Keratinocyte (primary cell): ENCODE measurements at regions not wholly inside any gene's neighbourhood (a gene's known extent, or its start where the extent isn't known, plus 50 kb on each side); places are given as distances from the start of the nearest gene placed in this dataset.

ENCODE experiments used
- DNase-seq: peaks from one replicate; pipeline ENCODE4 v3.0.0-alpha.2; 2011; ENCODE audit warnings: low read depth, missing footprints, low spot score
- FAIRE-seq: peaks from 2 replicates; lab custom pipeline; 2011; peaks lifted over from hg19 to GRCh38; lab: Jason Lieb, UNC
- H2AFZ ChIP-seq: 2 replicates; pipeline ENCODE4 v1.6.0; 2012; ENCODE audit warnings: low read length, control low read depth, inconsistent platforms; ENCODE audit not compliant: control insufficient read depth
- H3K27ac ChIP-seq: 2 replicates; pipeline ENCODE4 v1.5.1; 2011; ENCODE audit warnings: low read length; ENCODE audit not compliant: control insufficient read depth, insufficient read depth
- H3K27me3 ChIP-seq: 3 replicates; pipeline ENCODE4 v1.6.0; 2011; ENCODE audit warnings: low read length; ENCODE audit not compliant: control insufficient read depth, insufficient read depth; ENCODE audit errors: extremely low read depth
- H3K36me3 ChIP-seq, 2 experiments: 2 replicates in 1 of 2; 3 replicates in 1 of 2; pipeline ENCODE4 v1.5.1; 2011; ENCODE audit warnings: low read length in 2 of 2, mild to moderate bottlenecking in 1 of 2; ENCODE audit not compliant: control insufficient read depth in 2 of 2, insufficient read depth in 2 of 2; ENCODE audit errors: extremely low read depth in 1 of 2
- H3K4me1 ChIP-seq: 3 replicates; pipeline ENCODE4 v1.5.1; 2011; ENCODE audit warnings: low read length; ENCODE audit not compliant: control insufficient read depth, insufficient read depth; ENCODE audit errors: extremely low read depth
- H3K4me2 ChIP-seq: 3 replicates; pipeline ENCODE4 v1.6.0; 2011; ENCODE audit warnings: low read depth, low read length; ENCODE audit not compliant: control insufficient read depth, insufficient read depth; ENCODE audit errors: extremely low read depth
- H3K4me3 ChIP-seq, 3 experiments: fragments of 200-600 bp in 1 of 3; sonication (generic) in 1 of 3; 2 replicates in 2 of 3; 3 replicates in 1 of 3; pipeline ENCODE4 v1.5.1; 2011 to 2016; ENCODE audit warnings: low read length in 3 of 3, mild to moderate bottlenecking in 3 of 3, control low read depth in 2 of 3, inconsistent platforms in 1 of 3, low read depth in 1 of 3, mixed read lengths in 1 of 3, mixed run types in 1 of 3, moderate library complexity in 1 of 3; ENCODE audit not compliant: control insufficient read depth in 2 of 3, insufficient read depth in 2 of 3; ENCODE audit errors: extremely low read depth in 1 of 3
- H3K79me2 ChIP-seq: 2 replicates; pipeline ENCODE4 v1.6.0; 2012; ENCODE audit warnings: low read length; ENCODE audit not compliant: control insufficient read depth, insufficient read depth
- H3K9ac ChIP-seq: 3 replicates; pipeline ENCODE4 v1.6.0; 2011; ENCODE audit warnings: low read length; ENCODE audit not compliant: control insufficient read depth, insufficient read depth; ENCODE audit errors: extremely low read depth
- H3K9me1 ChIP-seq: 3 replicates; pipeline ENCODE4 v1.6.0; 2011; ENCODE audit warnings: low read length; ENCODE audit not compliant: control insufficient read depth, insufficient read depth; ENCODE audit errors: extremely low read depth
- H3K9me3 ChIP-seq: 2 replicates; pipeline ENCODE4 v1.5.1; 2012; ENCODE audit warnings: low read depth, low read length; ENCODE audit not compliant: control insufficient read depth
- H4K20me1 ChIP-seq: 3 replicates; pipeline ENCODE4 v1.6.0; 2011; ENCODE audit warnings: low read length; ENCODE audit not compliant: control insufficient read depth, insufficient read depth; ENCODE audit errors: extremely low read depth
- EZH2 ChIP-seq: IDR thresholded peaks from one replicate; pipeline ENCODE4 v1.6.1; 2012; ENCODE audit warnings: inconsistent platforms, mild to moderate bottlenecking, low read length, moderate library complexity
- dilution Hi-C: fragments of 300-500 bp; cut with MboI; formaldehyde crosslinking; loops from one replicate; pipeline ENCODE4 v1.7.0; 2020; ENCODE audit warnings: low sequenced_read_pairs; ENCODE audit not compliant: extremely low pct_ligation_motif_present
- TF ChIP-seq, protein P1 (sequence below), 3 experiments: IDR thresholded peaks in 1 of 3; conservative IDR thresholded peaks in 1 of 3; optimal IDR thresholded peaks in 1 of 3; 2 replicates in 2 of 3; 3 replicates in 1 of 3; pipeline versions ENCODE3 to v1.5.1; 2011; ENCODE audit warnings: low read length in 3 of 3, mild to moderate bottlenecking in 3 of 3, moderate library complexity in 2 of 3, control low read depth in 1 of 3, inconsistent platforms in 1 of 3; ENCODE audit not compliant: insufficient read depth in 2 of 3; ENCODE audit errors: extremely low read depth in 1 of 3

DNA sequence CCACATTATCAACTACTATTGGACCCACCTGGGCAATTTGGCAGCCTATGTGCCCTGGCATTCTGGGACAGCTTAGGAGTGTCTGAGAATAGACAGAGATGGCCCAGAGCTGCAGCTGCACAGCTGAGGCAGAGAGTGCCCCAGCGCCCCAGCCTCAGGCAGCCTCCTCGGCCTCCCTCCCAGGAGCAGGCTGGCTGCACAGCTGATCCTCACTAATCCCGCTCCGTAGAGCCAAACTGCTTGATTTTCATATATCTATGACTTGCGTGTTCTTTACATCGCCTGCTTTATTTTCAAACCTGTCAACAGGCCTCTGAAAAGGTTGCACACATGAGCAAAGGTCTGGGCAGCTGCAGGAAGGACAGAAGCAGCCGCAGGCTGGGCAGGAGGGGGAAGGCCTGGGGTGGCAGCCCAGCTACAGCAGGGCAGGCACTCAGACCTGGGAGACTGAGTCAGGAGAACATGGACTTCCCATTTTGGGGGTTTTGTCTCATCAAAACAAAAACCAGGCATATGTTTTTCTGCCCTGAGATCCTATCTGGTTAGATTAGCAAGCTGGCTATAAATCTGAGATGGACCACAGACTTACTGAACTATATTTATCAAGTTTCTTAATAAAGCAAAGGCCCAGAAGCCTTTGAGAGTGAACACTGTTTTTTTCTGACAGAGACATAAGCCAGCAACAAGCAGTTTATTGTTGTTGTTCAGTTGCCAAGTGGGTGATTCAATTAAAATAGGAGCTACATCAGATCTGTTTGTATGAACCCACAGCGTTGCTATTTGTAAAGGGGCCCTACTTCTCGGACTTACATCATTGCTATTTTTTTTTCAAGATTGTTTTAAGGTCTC is 301.8 kb upstream of the DUSP10 start:
- dilution Hi-C loops, result no loop called here
- Histone ChIP-seq H2AFZ (no peak overlapping the region), H3K9ac (no peak overlapping the region), H3K27ac (no peak overlapping the region), H3K79me2 (no peaks in the 10 kb centered on the region), H3K27me3 (no peaks in the 10 kb centered on the region), H3K9me1 (no peaks in the 10 kb centered on the region), H3K36me3 (no peaks in the 10 kb centered on the region), H3K9me3 (no peaks in the 10 kb centered on the region), H4K20me1 (no peaks in the 10 kb centered on the region), H3K4me2 (no peak overlapping the region), H3K4me3 (no peak overlapping the region), H3K4me1 (no peaks in the 10 kb centered on the region)
- DNase-seq (no peak), FAIRE-seq (no peak)
- no peak for TF ChIP-seq EZH2
- TF ChIP-seq, protein P1, sequence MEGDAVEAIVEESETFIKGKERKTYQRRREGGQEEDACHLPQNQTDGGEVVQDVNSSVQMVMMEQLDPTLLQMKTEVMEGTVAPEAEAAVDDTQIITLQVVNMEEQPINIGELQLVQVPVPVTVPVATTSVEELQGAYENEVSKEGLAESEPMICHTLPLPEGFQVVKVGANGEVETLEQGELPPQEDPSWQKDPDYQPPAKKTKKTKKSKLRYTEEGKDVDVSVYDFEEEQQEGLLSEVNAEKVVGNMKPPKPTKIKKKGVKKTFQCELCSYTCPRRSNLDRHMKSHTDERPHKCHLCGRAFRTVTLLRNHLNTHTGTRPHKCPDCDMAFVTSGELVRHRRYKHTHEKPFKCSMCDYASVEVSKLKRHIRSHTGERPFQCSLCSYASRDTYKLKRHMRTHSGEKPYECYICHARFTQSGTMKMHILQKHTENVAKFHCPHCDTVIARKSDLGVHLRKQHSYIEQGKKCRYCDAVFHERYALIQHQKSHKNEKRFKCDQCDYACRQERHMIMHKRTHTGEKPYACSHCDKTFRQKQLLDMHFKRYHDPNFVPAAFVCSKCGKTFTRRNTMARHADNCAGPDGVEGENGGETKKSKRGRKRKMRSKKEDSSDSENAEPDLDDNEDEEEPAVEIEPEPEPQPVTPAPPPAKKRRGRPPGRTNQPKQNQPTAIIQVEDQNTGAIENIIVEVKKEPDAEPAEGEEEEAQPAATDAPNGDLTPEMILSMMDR (optimal IDR thresholded peaks at IDR 0.05 in 1 of 3, IDR thresholded peaks at IDR 0.05 in 1 of 3, conservative IDR thresholded peaks at IDR 0.05 in 1 of 3; ENCODE audit: extremely low read depth in 1 of 3, insufficient read depth in 2 of 3, low read length in 3 of 3), result no peak

DNA sequence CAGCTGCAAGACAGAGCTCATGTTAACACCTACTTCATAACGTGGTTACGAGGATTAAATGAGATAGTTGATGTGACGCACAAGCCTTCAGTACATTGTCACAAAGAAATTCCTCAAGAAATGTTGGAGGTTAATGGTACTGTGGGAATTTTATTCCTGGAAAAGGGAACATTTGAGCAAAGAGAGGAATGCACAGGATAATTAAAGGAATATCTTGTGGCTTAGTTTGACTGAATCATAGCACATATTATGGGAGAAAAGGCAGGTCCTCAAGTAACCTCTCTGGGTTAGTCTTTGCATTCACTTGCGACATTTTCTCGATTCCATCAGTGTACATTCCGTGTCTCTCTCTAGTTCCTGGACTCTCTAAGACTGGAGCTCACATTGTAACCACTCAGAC is 300.2 kb upstream of the DUSP10 start:
- no peak for TF ChIP-seq EZH2
- TF ChIP-seq, protein P1 (optimal IDR thresholded peaks at IDR 0.05 in 1 of 3, IDR thresholded peaks at IDR 0.05 in 1 of 3, conservative IDR thresholded peaks at IDR 0.05 in 1 of 3; ENCODE audit: extremely low read depth in 1 of 3, insufficient read depth in 2 of 3, low read length in 3 of 3), result no peak
- no peak overlapping the region for H3K27ac ChIP-seq
- no peaks in the 10 kb centered on the region for H3K36me3 ChIP-seq
- no peak overlapping the region for H3K4me3 ChIP-seq
- H3K4me2 ChIP-seq, result no peak overlapping the region
- dilution Hi-C loops, result no loop called here
- no peaks in the 10 kb centered on the region for H3K79me2 ChIP-seq
- no peak overlapping the region for H3K9ac ChIP-seq
- no peaks in the 10 kb centered on the region for H3K9me1 ChIP-seq
- FAIRE-seq, result no peak
- no peaks in the 10 kb centered on the region for H3K9me3 ChIP-seq
- H3K27me3 ChIP-seq, result no peaks in the 10 kb centered on the region
- H2AFZ ChIP-seq, result no peak overlapping the region
- DNase-seq, result no peak
- H4K20me1 ChIP-seq, result no peaks in the 10 kb centered on the region
- no peaks in the 10 kb centered on the region for H3K4me1 ChIP-seq
